HepG2 (cell line): ENCODE measurements at regions not wholly inside any gene's neighbourhood (a gene's known extent, or its start where the extent isn't known, plus 50 kb on each side); places are given as distances from the start of the nearest gene placed in this dataset.

Experiments
- ATAC-seq: fragments of 200-7000 bp; cut with Tn5 transposase; 3 replicates; pipeline ENCODE4 v1.9.1; 2020; ENCODE audit warnings: mild to moderate bottlenecking, moderate library complexity
- BruUV-seq: library from RNA; stranded (reverse); fragments of 400-500 nt; replicated peaks from 2 replicates; lab custom pipeline; 2021; lab: Mats Ljungman, UMichigan
- CTCF ChIA-PET: fragments of 300-600 bp; formaldehyde crosslinking; extraction: SDS; loops from one replicate; lab custom pipeline; 2021; ENCODE audit warnings: low total read pairs, inconsistent platforms, low intra/inter-chr PET ratio; lab: Yijun Ruan, JAX
- POLR2A ChIA-PET: fragments of 350-600 bp; sonication (Branson Sonifier 250); formaldehyde crosslinking; loops from one replicate; lab custom pipeline; 2020; ENCODE audit warnings: antibody characterized with exemption, inconsistent platforms; lab: Yijun Ruan, JAX
- DNase-seq: peaks from one replicate; pipeline ENCODE4 v3.0.0-alpha.2; 2015; ENCODE audit warnings: low spot score
- FAIRE-seq: peaks from 3 replicates; lab custom pipeline; 2011; peaks lifted over from hg19 to GRCh38; lab: Jason Lieb, UNC
- H2AFZ ChIP-seq: one replicate; pipeline ENCODE4 v1.6.1; 2011; ENCODE audit warnings: low read length, inconsistent platforms
- H3K27ac ChIP-seq: fragments of 300-600 bp; 3 replicates; pipeline ENCODE4 v1.8.0; 2011; ENCODE audit warnings: mixed run types, mild to moderate bottlenecking, mixed read lengths, low read length, inconsistent platforms; ENCODE audit not compliant: insufficient read depth; ENCODE audit errors: extremely low read length
- H3K27me3 ChIP-seq, 2 experiments: fragments of 200-600 bp in 1 of 2; 2 replicates in 1 of 2; 3 replicates in 1 of 2; pipeline versions ENCODE4 v1.6.0 to v1.8.0; 2011; ENCODE audit warnings: low read length in 2 of 2, mild to moderate bottlenecking in 2 of 2, moderate library complexity in 2 of 2, inconsistent platforms in 1 of 2; ENCODE audit not compliant: insufficient read depth in 2 of 2, control insufficient read depth in 1 of 2
- H3K36me3 ChIP-seq, 2 experiments: fragments of 200-600 bp in 1 of 2; replicated peaks in 1 of 2; 2 replicates in 1 of 2; 3 replicates in 1 of 2; pipeline versions ENCODE4 v1.5.1 to v1.8.0; 2011; ENCODE audit warnings: low read length in 2 of 2, inconsistent platforms in 1 of 2; ENCODE audit not compliant: insufficient read depth in 2 of 2, control insufficient read depth in 1 of 2
- H3K4me1 ChIP-seq: 2 replicates; pipeline ENCODE4 v1.5.1; 2012; ENCODE audit warnings: low read length, inconsistent platforms; ENCODE audit not compliant: insufficient read depth
- H3K4me2 ChIP-seq: 2 replicates; pipeline ENCODE4 v1.6.0; 2011; ENCODE audit warnings: low read depth, low read length, inconsistent platforms
- H3K4me3 ChIP-seq, 3 experiments: fragments of 200-600 bp in 1 of 3; sonication (generic), shearing (Covaris generic) in 1 of 3; replicated peaks in 1 of 3; 2 replicates each; pipeline ENCODE4 v1.5.1; 2011 to 2016; ENCODE audit warnings: low read length in 3 of 3, inconsistent platforms in 2 of 3, low read depth in 2 of 3, mild to moderate bottlenecking in 2 of 3, control low read depth in 1 of 3, mixed read lengths in 1 of 3; ENCODE audit not compliant: insufficient read depth in 1 of 3
- H3K79me2 ChIP-seq: one replicate; pipeline ENCODE4 v1.6.1; 2011; ENCODE audit warnings: low read length, inconsistent platforms; ENCODE audit not compliant: insufficient read depth
- H3K9ac ChIP-seq: 2 replicates; pipeline ENCODE4 v1.6.0; 2011; ENCODE audit warnings: mild to moderate bottlenecking, low read depth, low read length, inconsistent platforms; ENCODE audit not compliant: insufficient read depth
- H3K9me3 ChIP-seq: 2 replicates; pipeline ENCODE4 v1.5.1; 2012; ENCODE audit warnings: mild to moderate bottlenecking, low read length
- H4K20me1 ChIP-seq: 2 replicates; pipeline ENCODE4 v1.6.0; 2011; ENCODE audit warnings: inconsistent platforms, mild to moderate bottlenecking, low read length, moderate library complexity; ENCODE audit not compliant: insufficient read depth
- ATAD3A ChIP-seq: sonication (generic); formaldehyde crosslinking; IDR thresholded peaks from 2 replicates; pipeline ENCODE4 v1.4.0; 2020; ENCODE audit warnings: missing genetic modification reagents
- MXD1 ChIP-seq: sonication (generic); formaldehyde crosslinking; IDR thresholded peaks from 2 replicates; pipeline ENCODE4 v1.4.0; 2020; ENCODE audit warnings: mild to moderate bottlenecking, missing genetic modification reagents
- ZFP91 ChIP-seq: sonication (generic); formaldehyde crosslinking; IDR thresholded peaks from 2 replicates; pipeline ENCODE4 v1.9.0; 2022; ENCODE audit warnings: missing genetic modification reagents, mild to moderate bottlenecking, borderline replicate concordance
- ZKSCAN8 ChIP-seq: IDR thresholded peaks from 2 replicates; pipeline ENCODE4 v1.6.1; 2016; ENCODE audit warnings: borderline replicate concordance, missing genetic modification reagents, missing compliant biosample characterization
- ZNF44 ChIP-seq: sonication (generic); formaldehyde crosslinking; IDR thresholded peaks from 2 replicates; pipeline ENCODE4 v1.5.1; 2020; ENCODE audit warnings: mild to moderate bottlenecking, missing genetic modification reagents
- ZNF607 ChIP-seq: sonication (generic); formaldehyde crosslinking; IDR thresholded peaks from 2 replicates; pipeline ENCODE4 v1.5.1; 2020; ENCODE audit warnings: missing genetic modification reagents, mild to moderate bottlenecking, borderline replicate concordance
- ZNF747 ChIP-seq: sonication (generic); formaldehyde crosslinking; IDR thresholded peaks from 2 replicates; pipeline ENCODE4 v1.8.1; 2023; ENCODE audit warnings: missing genetic modification reagents, mild to moderate bottlenecking, borderline replicate concordance
- ZNF891 ChIP-seq: sonication (generic); formaldehyde crosslinking; IDR thresholded peaks from 2 replicates; pipeline ENCODE4 v1.5.0; 2020; ENCODE audit warnings: mild to moderate bottlenecking, missing genetic modification reagents
- in situ Hi-C: cut with HindIII; loops from 2 replicates; pipeline ENCODE4 v1.10.0; 2017; ENCODE audit warnings: low pct_unique_long_range_greater_than_20kb; ENCODE audit not compliant: extremely low pct_ligation_motif_present
- intact Hi-C: fragments of 100-400 bp; cut with micrococcal nuclease; formaldehyde crosslinking; loops from one replicate; pipeline ENCODE4 v1.10.0; 2022; ENCODE audit not compliant: unreplicated experiment

GRCh38 chr1:215344539-215344938 lies 222.6 kb upstream of the KCTD3 start:
- in situ Hi-C loops: no loop called here
- intact Hi-C loops: no loop called here
- POLR2A ChIA-PET: no interaction called here

GRCh38 chr1:215345208-215345607 lies 221.9 kb upstream of the KCTD3 start:
- CTCF ChIA-PET: no interaction called here
- no peak for FAIRE-seq
- H2AFZ ChIP-seq: no peak overlapping the region
- H3K9me3 ChIP-seq: no peaks in the 10 kb centered on the region
- no peaks in the 10 kb centered on the region for H3K4me1 ChIP-seq
- no peaks in the 10 kb centered on the region for H3K36me3 ChIP-seq
- H3K27ac ChIP-seq: no peak overlapping the region
- no peak for ATAC-seq
- H3K4me3 ChIP-seq: no peak overlapping the region
- in situ Hi-C loops: no loop called here
- no peaks in the 10 kb centered on the region for H4K20me1 ChIP-seq
- DNase-seq: no peak
- no peaks in the 10 kb centered on the region for H3K27me3 ChIP-seq
- H3K4me2 ChIP-seq: no peak overlapping the region
- intact Hi-C loops: no loop called here
- H3K79me2 ChIP-seq: no peaks in the 10 kb centered on the region
- no TSS peak for BruUV-seq
- TF ChIP-seq MXD1 (CRISPR knock-in tag) (no peak), ZKSCAN8 (CRISPR knock-in tag) (no peak)
- POLR2A ChIA-PET: no interaction called here
- H3K9ac ChIP-seq: no peak overlapping the region

More at GRCh38 chr1:215344539-215344938, 222.6 kb upstream of the KCTD3 start:
- Histone ChIP-seq H3K9me3 (no peaks in the 10 kb centered on the region), H3K4me1 (no peaks in the 10 kb centered on the region), H2AFZ (no peak overlapping the region), H4K20me1 (no peaks in the 10 kb centered on the region), H3K79me2 (no peaks in the 10 kb centered on the region), H3K4me2 (no peak overlapping the region), H3K4me3 (no peak overlapping the region), H3K27me3 (no peaks in the 10 kb centered on the region), H3K36me3 (no peaks in the 10 kb centered on the region), H3K27ac (no peak overlapping the region), H3K9ac (no peak overlapping the region)
- BruUV-seq: no TSS peak
- ATAC-seq (no peak), DNase-seq (no peak), FAIRE-seq (no peak)
- CTCF ChIA-PET: no interaction called here
- TF ChIP-seq ZNF44 (CRISPR knock-in tag): no peak
- TF ChIP-seq ZFP91 (CRISPR knock-in tag): no peak
- no peak for TF ChIP-seq ZNF607 (CRISPR knock-in tag)
- no peak for TF ChIP-seq ZNF747 (CRISPR knock-in tag)
- no peak for TF ChIP-seq ATAD3A
- no peak for TF ChIP-seq ZNF891 (CRISPR knock-in tag)
